ENCODE measurements at regions not wholly inside any gene's neighbourhood (a gene's known extent, or its start where the extent isn't known, plus 50 kb on each side); places are given as distances from the start of the nearest gene placed in this dataset.

DNA sequence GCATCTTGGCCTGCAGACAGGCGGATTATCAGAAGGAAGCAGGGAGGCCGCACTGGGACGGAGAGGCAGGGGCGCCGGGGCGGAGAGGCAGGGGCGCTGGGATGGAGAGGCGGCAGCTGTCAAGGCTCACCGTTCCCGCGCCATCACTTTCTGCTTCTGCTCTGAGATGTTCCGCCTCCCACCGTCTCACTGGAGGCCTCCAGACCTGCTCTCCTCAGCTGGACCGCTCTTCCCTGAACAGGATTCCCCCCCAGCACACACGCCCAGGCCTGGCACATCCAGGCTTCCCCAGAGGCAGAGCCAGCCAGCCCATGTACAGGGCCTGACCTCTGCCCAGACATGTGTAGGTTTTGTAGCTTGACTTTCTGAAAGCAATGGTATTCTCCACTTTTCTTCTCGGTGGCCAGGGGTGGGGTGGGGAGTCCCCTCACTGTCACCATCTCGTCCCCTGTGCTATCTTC, 84.1 kb downstream of the RIPK4 start:
- Mint-ChIP-seq H3K27me3 (peaks cover 13% of the 10 kb centered on the region), H3K9me3 (ENCODE audit: insufficient read depth) (no peaks in the 10 kb centered on the region)
- H3K27ac ChIP-seq (ENCODE audit: low read length in 2 of 2) = no peak overlapping the region

DNA sequence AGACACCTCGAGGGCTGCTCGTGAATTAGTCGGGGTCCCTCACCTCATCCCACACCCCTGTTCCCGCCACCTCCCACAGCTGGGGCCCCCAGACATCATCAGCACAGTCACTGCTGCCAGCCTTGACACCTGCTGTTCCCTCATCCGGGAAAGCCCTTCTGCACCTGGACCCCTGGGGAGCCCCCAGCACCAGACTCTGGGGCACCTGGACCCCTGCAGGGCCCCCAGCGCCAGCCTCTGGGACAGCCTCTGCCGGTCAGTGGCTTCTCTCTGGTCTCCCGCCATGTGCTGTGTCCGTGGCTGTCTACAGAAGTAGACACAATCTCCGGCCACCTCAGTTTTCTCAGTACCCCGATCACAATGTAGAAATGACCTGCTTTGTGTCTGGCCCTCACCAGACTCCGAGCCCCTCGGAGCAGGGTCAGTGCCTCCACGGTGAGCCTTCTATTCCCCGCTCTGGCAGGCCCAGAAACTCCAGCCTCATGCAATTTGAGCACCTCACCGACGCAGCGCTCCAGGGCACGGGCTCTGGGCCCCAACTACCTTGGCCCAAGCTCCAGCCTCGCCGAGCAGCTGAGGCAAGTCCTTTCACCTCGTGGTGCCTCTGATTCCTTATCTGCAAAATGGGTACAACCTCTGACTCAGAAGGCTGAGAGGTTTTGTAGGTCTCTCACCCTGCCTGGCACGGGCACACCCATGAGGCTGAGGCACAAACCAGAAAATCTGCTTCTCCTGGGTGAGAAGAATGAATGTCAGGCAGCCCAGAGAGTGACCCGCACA, 84.7 kb downstream of the RIPK4 start:
- intact Hi-C loops (cut with micrococcal nuclease) = no loop called here
- WGBS (ENCODE audit: insufficient coverage) = 92% methylated on average over 24 of the region's 24 CpGs
- no peak overlapping the region for H3K9ac ChIP-seq (ENCODE audit: low read length)
- no peaks in the 10 kb centered on the region for H3K4me1 ChIP-seq (ENCODE audit: control insufficient read depth in 2 of 2, insufficient read depth in 2 of 2, low read length in 2 of 2)
- no peaks in the 10 kb centered on the region for H3K79me2 ChIP-seq (ENCODE audit: control insufficient read depth, insufficient read depth, low read length)
- ChIA-PET CTCF (no interaction called here), POLR2A (no interaction called here)
- Mint-ChIP-seq H3K27me3 (peaks cover 18% of the 10 kb centered on the region), H3K4me3 (no peak overlapping the region), H3K27ac (no peak overlapping the region), H3K9me3 (ENCODE audit: insufficient read depth) (no peaks in the 10 kb centered on the region), H3K4me1 (no peaks in the 10 kb centered on the region)
- no peaks in the 10 kb centered on the region for H3K9me3 ChIP-seq (ENCODE audit: control extremely low read depth in 1 of 3, control insufficient read depth in 2 of 3, insufficient read depth in 1 of 3, low read length in 2 of 3)
- H2AFZ ChIP-seq (ENCODE audit: insufficient read depth, low read depth, low read length, poor library complexity, severe bottlenecking) = no peak overlapping the region
- DNase-seq = no peak
- no peak overlapping the region for H3K27ac ChIP-seq (ENCODE audit: low read length in 2 of 2)
- no peak overlapping the region for H3K4me2 ChIP-seq (replicated peaks; ENCODE audit: low read depth, low read length, poor library complexity, severe bottlenecking)
- TF ChIP-seq, protein P1, sequence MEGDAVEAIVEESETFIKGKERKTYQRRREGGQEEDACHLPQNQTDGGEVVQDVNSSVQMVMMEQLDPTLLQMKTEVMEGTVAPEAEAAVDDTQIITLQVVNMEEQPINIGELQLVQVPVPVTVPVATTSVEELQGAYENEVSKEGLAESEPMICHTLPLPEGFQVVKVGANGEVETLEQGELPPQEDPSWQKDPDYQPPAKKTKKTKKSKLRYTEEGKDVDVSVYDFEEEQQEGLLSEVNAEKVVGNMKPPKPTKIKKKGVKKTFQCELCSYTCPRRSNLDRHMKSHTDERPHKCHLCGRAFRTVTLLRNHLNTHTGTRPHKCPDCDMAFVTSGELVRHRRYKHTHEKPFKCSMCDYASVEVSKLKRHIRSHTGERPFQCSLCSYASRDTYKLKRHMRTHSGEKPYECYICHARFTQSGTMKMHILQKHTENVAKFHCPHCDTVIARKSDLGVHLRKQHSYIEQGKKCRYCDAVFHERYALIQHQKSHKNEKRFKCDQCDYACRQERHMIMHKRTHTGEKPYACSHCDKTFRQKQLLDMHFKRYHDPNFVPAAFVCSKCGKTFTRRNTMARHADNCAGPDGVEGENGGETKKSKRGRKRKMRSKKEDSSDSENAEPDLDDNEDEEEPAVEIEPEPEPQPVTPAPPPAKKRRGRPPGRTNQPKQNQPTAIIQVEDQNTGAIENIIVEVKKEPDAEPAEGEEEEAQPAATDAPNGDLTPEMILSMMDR (IDR thresholded peaks at IDR 0.05) = no peak
- no peak for TF ChIP-seq EZH2 (IDR thresholded peaks at IDR 0.05; ENCODE audit: borderline replicate concordance, insufficient read depth, low read depth, low read length, poor library complexity, severe bottlenecking)
- peaks cover 0 to 6% (median 0%) of the 10 kb centered on the region in 4 experiments for H3K27me3 ChIP-seq (replicated peaks in 1 of 4; ENCODE audit: control extremely low read depth in 1 of 4, control insufficient read depth in 3 of 4, insufficient read depth in 4 of 4, low read length in 3 of 4)
- no peaks in the 10 kb centered on the region for H3K36me3 ChIP-seq (replicated peaks in 1 of 2; ENCODE audit: control extremely low read depth in 1 of 2, control insufficient read depth in 1 of 2, extremely low read depth in 1 of 2, insufficient read depth in 2 of 2, low read length in 1 of 2)
- H3K4me3 ChIP-seq (ENCODE audit: control extremely low read depth in 1 of 5, extremely low read depth in 1 of 5, insufficient read depth in 1 of 5, low read depth in 2 of 5, low read length in 4 of 5) = no peak overlapping the region
- ATAC-seq (ENCODE audit: low read depth) = no peak
- no peaks in the 10 kb centered on the region for H4K20me1 ChIP-seq (ENCODE audit: control insufficient read depth, insufficient read depth, low read length, poor library complexity, severe bottlenecking)

More for the DNA sequence above, 84.1 kb downstream of the RIPK4 start:
- Histone ChIP-seq H3K4me2 (replicated peaks; ENCODE audit: low read depth, low read length, poor library complexity, severe bottlenecking) (no peak overlapping the region), H3K36me3 (replicated peaks in 1 of 2; ENCODE audit: control extremely low read depth in 1 of 2, control insufficient read depth in 1 of 2, extremely low read depth in 1 of 2, insufficient read depth in 2 of 2, low read length in 1 of 2) (no peaks in the 10 kb centered on the region), H3K4me1 (ENCODE audit: control insufficient read depth in 2 of 2, insufficient read depth in 2 of 2, low read length in 2 of 2) (no peaks in the 10 kb centered on the region), H3K79me2 (ENCODE audit: control insufficient read depth, insufficient read depth, low read length) (no peaks in the 10 kb centered on the region), H3K9me3 (ENCODE audit: control extremely low read depth in 1 of 3, control insufficient read depth in 2 of 3, insufficient read depth in 1 of 3, low read length in 2 of 3) (no peaks in the 10 kb centered on the region), H3K4me3 (ENCODE audit: control extremely low read depth in 1 of 5, extremely low read depth in 1 of 5, insufficient read depth in 1 of 5, low read depth in 2 of 5, low read length in 4 of 5) (no peak overlapping the region), H3K9ac (ENCODE audit: low read length) (no peak overlapping the region), H4K20me1 (ENCODE audit: control insufficient read depth, insufficient read depth, low read length, poor library complexity, severe bottlenecking) (no peaks in the 10 kb centered on the region), H2AFZ (ENCODE audit: insufficient read depth, low read depth, low read length, poor library complexity, severe bottlenecking) (no peak overlapping the region), H3K27me3 (replicated peaks in 1 of 4; ENCODE audit: control extremely low read depth in 1 of 4, control insufficient read depth in 3 of 4, insufficient read depth in 4 of 4, low read length in 3 of 4) (peaks cover 0 to 6% (median 0%) of the 10 kb centered on the region in 4 experiments)
- H3K4me1 Mint-ChIP-seq = no peaks in the 10 kb centered on the region
- intact Hi-C loops (cut with micrococcal nuclease) = no loop called here
- WGBS (ENCODE audit: insufficient coverage) = 76% methylated on average over 16 of the region's 17 CpGs
- no peak for TF ChIP-seq EZH2 (IDR thresholded peaks at IDR 0.05; ENCODE audit: borderline replicate concordance, insufficient read depth, low read depth, low read length, poor library complexity, severe bottlenecking)
- CTCF ChIA-PET = no interaction called here
- ATAC-seq (ENCODE audit: low read depth) (no peak), DNase-seq (no peak)
- POLR2A ChIA-PET = no interaction called here
- no peak overlapping the region for H3K4me3 Mint-ChIP-seq
- no peak overlapping the region for H3K27ac Mint-ChIP-seq
